Loucy (cell line): ENCODE measurements at regions not wholly inside any gene's neighbourhood (a gene's known extent, or its start where the extent isn't known, plus 50 kb on each side); places are given as distances from the start of the nearest gene placed in this dataset.

Experiments used
- H2AFZ ChIP-seq: fragments of 200-600 bp; sonication (generic); 2 replicates; pipeline ENCODE4 v1.6.0; 2016; ENCODE audit warnings: antibody characterized with exemption, mild to moderate bottlenecking, low read length, moderate library complexity
- H3F3A ChIP-seq: fragments of 200-600 bp; 2 replicates; pipeline ENCODE4 v1.6.0; 2016; ENCODE audit warnings: antibody characterized with exemption, low read depth, mild to moderate bottlenecking
- H3K27me3 ChIP-seq: fragments of 200-600 bp; sonication (generic); 2 replicates; pipeline ENCODE4 v1.6.1; 2014; ENCODE audit warnings: low read length, mild to moderate bottlenecking; ENCODE audit not compliant: insufficient read depth, poor library complexity, severe bottlenecking
- H3K36me3 ChIP-seq: fragments of 200-600 bp; sonication (generic); 2 replicates; pipeline ENCODE4 v1.6.1; 2016; ENCODE audit warnings: low read length; ENCODE audit not compliant: insufficient read depth
- H3K4me1 ChIP-seq: fragments of 200-600 bp; sonication (generic); 2 replicates; pipeline ENCODE4 v1.5.1; 2014; ENCODE audit warnings: low read length, mild to moderate bottlenecking; ENCODE audit not compliant: insufficient read depth, poor library complexity, severe bottlenecking
- H3K4me2 ChIP-seq: fragments of 200-600 bp; sonication (generic); 2 replicates; pipeline ENCODE4 v1.6.0; 2014; ENCODE audit warnings: antibody characterized with exemption, low read length, low read depth, mild to moderate bottlenecking; ENCODE audit not compliant: poor library complexity, severe bottlenecking
- H3K4me3 ChIP-seq: fragments of 200-600 bp; sonication (generic); 2 replicates; pipeline ENCODE4 v1.5.1; 2014; ENCODE audit warnings: low read length, mild to moderate bottlenecking, mixed read lengths; ENCODE audit not compliant: poor library complexity, severe bottlenecking
- H3K79me2 ChIP-seq: fragments of 200-600 bp; sonication (generic); 2 replicates; pipeline ENCODE4 v1.6.1; 2014; ENCODE audit warnings: low read length; ENCODE audit not compliant: insufficient read depth
- H3K9ac ChIP-seq: fragments of 200-600 bp; sonication (generic); 2 replicates; pipeline ENCODE4 v1.6.0; 2014; ENCODE audit warnings: mild to moderate bottlenecking, low read depth, low read length, moderate library complexity; ENCODE audit not compliant: poor library complexity, severe bottlenecking
- H3K9me2 ChIP-seq: fragments of 200-600 bp; sonication (generic); replicated peaks from 2 replicates; pipeline ENCODE4 v1.6.1; 2016; ENCODE audit warnings: low read depth, low read length, mixed read lengths
- H3K9me3 ChIP-seq: fragments of 200-600 bp; sonication (generic); 2 replicates; pipeline ENCODE4 v1.6.1; 2014; ENCODE audit warnings: mild to moderate bottlenecking, antibody characterized with exemption, low read length, low read depth; ENCODE audit not compliant: insufficient read depth
- H4K20me1 ChIP-seq: fragments of 200-600 bp; sonication (generic); 2 replicates; pipeline ENCODE4 v1.6.0; 2014; ENCODE audit warnings: antibody characterized with exemption, low read length, mild to moderate bottlenecking; ENCODE audit not compliant: insufficient read depth, poor library complexity, severe bottlenecking
- EZH2phosphoT487 ChIP-seq: fragments of 200-600 bp; IDR thresholded peaks from 2 replicates; pipeline ENCODE4 v1.6.1; 2018; ENCODE audit warnings: antibody characterized with exemption, mild to moderate bottlenecking, moderate library complexity, borderline replicate concordance
- TF ChIP-seq, protein P1 (sequence below): fragments of 200-600 bp; sonication (generic); conservative IDR thresholded peaks from 2 replicates; pipeline ENCODE4 v1.5.1; 2014; ENCODE audit warnings: mild to moderate bottlenecking, antibody characterized with exemption, low read length

DNA sequence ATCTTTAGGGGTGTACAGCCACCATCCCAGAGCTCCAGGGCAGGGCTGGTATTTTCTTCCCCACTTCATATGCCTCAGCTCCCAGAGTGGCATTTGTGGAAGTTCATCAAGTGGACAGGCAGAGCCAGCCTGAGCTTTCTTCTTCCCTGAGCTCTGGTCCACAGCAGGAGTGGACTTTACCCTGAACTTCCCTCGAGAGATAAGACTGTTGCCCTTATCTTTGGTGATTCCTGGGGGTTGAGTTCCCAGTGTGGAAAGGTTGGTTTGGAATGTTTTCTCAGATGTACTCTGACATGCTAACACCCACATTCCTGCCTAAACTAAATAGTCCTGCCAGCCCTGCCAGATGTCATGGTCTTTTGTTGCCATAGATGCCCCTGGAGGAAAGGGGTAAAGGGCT lies 62.0 kb upstream of the LGALSL start:
- Histone ChIP-seq H3K9me2 (no peaks in the 10 kb centered on the region), H3K36me3 (no peaks in the 10 kb centered on the region), H3K4me2 (no peak overlapping the region), H3K9ac (no peak overlapping the region), H3K9me3 (no peaks in the 10 kb centered on the region), H3K4me1 (no peaks in the 10 kb centered on the region), H3K27me3 (no peaks in the 10 kb centered on the region), H3F3A (no peaks in the 10 kb centered on the region), H4K20me1 (no peaks in the 10 kb centered on the region), H3K4me3 (no peak overlapping the region), H2AFZ (no peak overlapping the region), H3K79me2 (no peaks in the 10 kb centered on the region)
- TF ChIP-seq EZH2phosphoT487, result no peak
- TF ChIP-seq, protein P1, sequence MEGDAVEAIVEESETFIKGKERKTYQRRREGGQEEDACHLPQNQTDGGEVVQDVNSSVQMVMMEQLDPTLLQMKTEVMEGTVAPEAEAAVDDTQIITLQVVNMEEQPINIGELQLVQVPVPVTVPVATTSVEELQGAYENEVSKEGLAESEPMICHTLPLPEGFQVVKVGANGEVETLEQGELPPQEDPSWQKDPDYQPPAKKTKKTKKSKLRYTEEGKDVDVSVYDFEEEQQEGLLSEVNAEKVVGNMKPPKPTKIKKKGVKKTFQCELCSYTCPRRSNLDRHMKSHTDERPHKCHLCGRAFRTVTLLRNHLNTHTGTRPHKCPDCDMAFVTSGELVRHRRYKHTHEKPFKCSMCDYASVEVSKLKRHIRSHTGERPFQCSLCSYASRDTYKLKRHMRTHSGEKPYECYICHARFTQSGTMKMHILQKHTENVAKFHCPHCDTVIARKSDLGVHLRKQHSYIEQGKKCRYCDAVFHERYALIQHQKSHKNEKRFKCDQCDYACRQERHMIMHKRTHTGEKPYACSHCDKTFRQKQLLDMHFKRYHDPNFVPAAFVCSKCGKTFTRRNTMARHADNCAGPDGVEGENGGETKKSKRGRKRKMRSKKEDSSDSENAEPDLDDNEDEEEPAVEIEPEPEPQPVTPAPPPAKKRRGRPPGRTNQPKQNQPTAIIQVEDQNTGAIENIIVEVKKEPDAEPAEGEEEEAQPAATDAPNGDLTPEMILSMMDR, result no peak

DNA sequence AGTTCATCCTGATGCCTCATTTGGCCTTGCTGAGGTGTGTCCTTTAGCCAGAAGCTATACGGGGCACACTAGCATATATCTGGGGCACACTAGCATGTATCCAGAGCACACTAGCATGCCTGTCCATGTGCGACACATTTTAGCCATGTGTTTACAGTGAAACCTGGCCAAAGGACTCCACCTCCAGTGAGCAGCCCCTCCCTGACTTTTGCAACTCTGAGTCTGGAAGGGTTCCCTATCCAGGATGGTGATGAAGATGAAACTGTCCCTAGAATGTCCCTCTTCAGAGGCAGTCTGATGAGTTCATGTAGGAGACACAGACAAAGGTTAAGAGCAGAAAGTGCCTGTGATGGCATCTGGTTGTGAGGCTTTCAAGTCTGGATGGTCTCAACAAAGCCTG lies 61.4 kb upstream of the LGALSL start:
- Histone ChIP-seq H3K9me2 (no peaks in the 10 kb centered on the region), H3K4me3 (no peak overlapping the region), H3K79me2 (no peaks in the 10 kb centered on the region), H3K9me3 (no peaks in the 10 kb centered on the region), H3K36me3 (no peaks in the 10 kb centered on the region), H2AFZ (no peak overlapping the region), H3F3A (no peaks in the 10 kb centered on the region), H3K9ac (no peak overlapping the region), H3K27me3 (no peaks in the 10 kb centered on the region), H3K4me2 (no peak overlapping the region), H3K4me1 (no peaks in the 10 kb centered on the region), H4K20me1 (no peaks in the 10 kb centered on the region)
- TF ChIP-seq, protein P1, result no peak
- no peak for TF ChIP-seq EZH2phosphoT487

DNA sequence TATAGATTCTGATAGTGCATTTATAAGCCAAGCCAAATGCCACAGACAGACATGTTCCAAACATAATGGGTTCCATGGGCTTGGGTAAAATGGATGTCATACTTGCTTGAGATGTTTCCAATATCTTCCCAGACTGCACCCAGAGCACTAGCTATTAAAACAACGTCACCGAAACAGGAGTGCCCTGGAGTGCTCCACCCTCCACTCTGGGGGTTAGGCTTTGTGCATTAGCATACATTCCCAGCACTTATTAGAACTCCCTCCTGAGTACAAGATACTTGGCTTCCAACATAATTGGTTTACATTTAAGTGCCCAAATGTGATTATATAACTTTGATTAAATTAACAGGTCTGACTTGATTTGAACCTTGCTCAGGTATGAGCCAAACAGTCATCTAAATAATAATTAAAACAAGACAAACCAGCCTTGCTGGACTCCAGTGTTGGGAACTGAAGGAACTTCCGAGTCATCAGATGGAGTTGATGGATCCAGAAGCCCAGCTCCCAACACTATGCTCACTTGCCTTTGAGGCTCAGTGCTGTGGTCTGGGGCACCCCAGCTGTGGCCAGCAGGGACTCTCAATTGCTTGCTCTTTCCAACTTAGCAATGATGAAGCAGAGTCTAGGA lies 60.5 kb upstream of the LGALSL start:
- no peaks in the 10 kb centered on the region for H3K9me2 ChIP-seq

More for the DNA sequence above, 60.5 kb upstream of the LGALSL start:
- Histone ChIP-seq H3F3A (no peaks in the 10 kb centered on the region), H3K36me3 (no peaks in the 10 kb centered on the region), H3K27me3 (no peaks in the 10 kb centered on the region), H3K9me3 (no peaks in the 10 kb centered on the region), H3K79me2 (no peaks in the 10 kb centered on the region), H3K4me3 (no peak overlapping the region), H3K4me1 (no peaks in the 10 kb centered on the region), H3K4me2 (no peak overlapping the region), H4K20me1 (no peaks in the 10 kb centered on the region), H3K9ac (no peak overlapping the region), H2AFZ (no peak overlapping the region)
- TF ChIP-seq EZH2phosphoT487, result no peak
- TF ChIP-seq, protein P1, result no peak
